ENCODE measurements at regions not wholly inside any gene's neighbourhood (a gene's known extent, or its start where the extent isn't known, plus 50 kb on each side); places are given as distances from the start of the nearest gene placed in this dataset.

DNA sequence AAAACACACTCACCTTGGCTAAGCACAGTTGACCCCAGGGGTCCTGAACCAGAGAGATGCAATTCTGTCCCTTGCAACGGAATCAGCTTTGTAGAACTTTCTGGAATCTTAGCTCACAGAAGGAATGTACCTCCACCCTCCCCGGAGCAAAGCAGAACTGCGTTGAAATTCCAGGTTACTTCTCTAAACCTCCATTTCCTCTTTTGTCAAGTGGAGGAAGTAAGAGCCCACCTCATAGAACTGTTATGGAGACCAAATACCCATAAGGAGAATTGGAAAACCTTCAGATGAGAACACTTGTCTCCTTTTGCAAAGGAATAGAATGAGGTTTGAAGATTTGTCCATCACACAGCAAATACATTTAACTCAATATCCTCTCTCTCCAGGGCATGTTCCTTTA lies 86.6 kb upstream of the RBBP6 start:
- no peaks in the 10 kb centered on the region for H3K9me3 Mint-ChIP-seq (ENCODE audit: insufficient read depth)
- no peaks in the 10 kb centered on the region for H3K4me1 Mint-ChIP-seq
- no peak for TF ChIP-seq EZH2 (IDR thresholded peaks at IDR 0.05; ENCODE audit: borderline replicate concordance, insufficient read depth, low read depth, low read length, poor library complexity, severe bottlenecking)
- TF ChIP-seq, protein P1, sequence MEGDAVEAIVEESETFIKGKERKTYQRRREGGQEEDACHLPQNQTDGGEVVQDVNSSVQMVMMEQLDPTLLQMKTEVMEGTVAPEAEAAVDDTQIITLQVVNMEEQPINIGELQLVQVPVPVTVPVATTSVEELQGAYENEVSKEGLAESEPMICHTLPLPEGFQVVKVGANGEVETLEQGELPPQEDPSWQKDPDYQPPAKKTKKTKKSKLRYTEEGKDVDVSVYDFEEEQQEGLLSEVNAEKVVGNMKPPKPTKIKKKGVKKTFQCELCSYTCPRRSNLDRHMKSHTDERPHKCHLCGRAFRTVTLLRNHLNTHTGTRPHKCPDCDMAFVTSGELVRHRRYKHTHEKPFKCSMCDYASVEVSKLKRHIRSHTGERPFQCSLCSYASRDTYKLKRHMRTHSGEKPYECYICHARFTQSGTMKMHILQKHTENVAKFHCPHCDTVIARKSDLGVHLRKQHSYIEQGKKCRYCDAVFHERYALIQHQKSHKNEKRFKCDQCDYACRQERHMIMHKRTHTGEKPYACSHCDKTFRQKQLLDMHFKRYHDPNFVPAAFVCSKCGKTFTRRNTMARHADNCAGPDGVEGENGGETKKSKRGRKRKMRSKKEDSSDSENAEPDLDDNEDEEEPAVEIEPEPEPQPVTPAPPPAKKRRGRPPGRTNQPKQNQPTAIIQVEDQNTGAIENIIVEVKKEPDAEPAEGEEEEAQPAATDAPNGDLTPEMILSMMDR (IDR thresholded peaks at IDR 0.05) = no peak
- Histone ChIP-seq H3K27ac (ENCODE audit: low read length in 2 of 2) (no peak overlapping the region), H3K9ac (ENCODE audit: low read length) (no peak overlapping the region), H3K4me2 (replicated peaks; ENCODE audit: low read depth, low read length, poor library complexity, severe bottlenecking) (no peak overlapping the region), H3K4me3 (ENCODE audit: control extremely low read depth in 1 of 5, extremely low read depth in 1 of 5, insufficient read depth in 1 of 5, low read depth in 2 of 5, low read length in 4 of 5) (no peak overlapping the region), H3K79me2 (ENCODE audit: control insufficient read depth, insufficient read depth, low read length) (no peaks in the 10 kb centered on the region), H3K9me3 (ENCODE audit: control extremely low read depth in 1 of 3, control insufficient read depth in 2 of 3, insufficient read depth in 1 of 3, low read length in 2 of 3) (no peaks in the 10 kb centered on the region), H3K4me1 (ENCODE audit: control insufficient read depth in 2 of 2, insufficient read depth in 2 of 2, low read length in 2 of 2) (no peaks in the 10 kb centered on the region), H2AFZ (ENCODE audit: insufficient read depth, low read depth, low read length, poor library complexity, severe bottlenecking) (no peak overlapping the region), H4K20me1 (ENCODE audit: control insufficient read depth, insufficient read depth, low read length, poor library complexity, severe bottlenecking) (no peaks in the 10 kb centered on the region), H3K36me3 (replicated peaks in 1 of 2; ENCODE audit: control extremely low read depth in 1 of 2, control insufficient read depth in 1 of 2, extremely low read depth in 1 of 2, insufficient read depth in 2 of 2, low read length in 1 of 2) (no peaks in the 10 kb centered on the region), H3K27me3 (replicated peaks in 1 of 4; ENCODE audit: control extremely low read depth in 1 of 4, control insufficient read depth in 3 of 4, insufficient read depth in 4 of 4, low read length in 3 of 4) (peaks cover 0 to 3% (median 1%) of the 10 kb centered on the region in 4 experiments)
- ATAC-seq (ENCODE audit: low read depth) = no peak
- H3K27ac Mint-ChIP-seq = no peak overlapping the region
- intact Hi-C loops (cut with micrococcal nuclease) = no loop called here
- H3K4me3 Mint-ChIP-seq = no peak overlapping the region
- ChIA-PET POLR2A (no interaction called here), CTCF (no interaction called here)
- peaks cover 14% of the 10 kb centered on the region for H3K27me3 Mint-ChIP-seq
- 85% methylated on average over 1 of the region's 3 CpGs for WGBS (ENCODE audit: insufficient coverage)
- DNase-seq = no peak

DNA sequence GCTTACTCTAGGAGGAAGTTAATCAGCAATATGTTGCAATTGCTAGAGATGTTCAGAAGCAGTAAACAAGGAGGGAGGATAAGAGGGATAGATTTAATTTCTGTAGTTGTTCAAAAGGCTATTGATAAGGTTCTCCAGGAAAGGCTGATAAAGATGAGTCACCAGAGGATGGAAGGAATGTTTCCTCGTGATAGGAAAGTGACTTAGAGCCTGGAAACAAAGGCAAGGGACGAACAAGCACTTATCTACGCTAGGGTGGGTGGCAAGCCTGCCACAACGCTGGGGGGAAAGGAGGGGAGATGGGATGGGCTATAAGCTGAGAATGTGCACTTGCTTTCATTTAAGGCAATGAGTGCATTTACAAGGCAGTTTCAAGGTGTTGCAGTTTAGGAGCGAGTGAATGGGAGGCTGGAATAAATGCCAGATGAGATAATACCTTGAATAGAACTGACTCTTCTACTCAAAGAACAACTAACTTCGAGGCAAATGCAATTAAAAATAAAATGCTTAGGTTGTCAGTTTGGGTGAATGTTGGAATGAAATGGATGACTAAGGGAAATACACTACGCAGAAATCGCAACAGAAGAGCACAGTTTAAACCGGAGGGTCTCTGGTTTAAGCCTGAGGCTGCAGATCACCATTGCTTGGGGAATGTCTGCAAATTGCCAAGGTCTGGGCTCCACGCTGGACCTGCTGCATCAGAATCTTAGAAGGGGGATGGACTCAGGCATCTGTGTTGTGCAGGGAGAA lies 76.0 kb upstream of the RBBP6 start:
- POLR2A ChIA-PET = no interaction called here
- no peak overlapping the region for H2AFZ ChIP-seq (ENCODE audit: insufficient read depth, low read depth, low read length, poor library complexity, severe bottlenecking)
- H3K4me3 Mint-ChIP-seq = no peak overlapping the region
- peaks cover 9% of the 10 kb centered on the region for H3K9me3 Mint-ChIP-seq (ENCODE audit: insufficient read depth)
- no peaks in the 10 kb centered on the region for H3K4me1 ChIP-seq (ENCODE audit: control insufficient read depth in 2 of 2, insufficient read depth in 2 of 2, low read length in 2 of 2)
- H3K4me2 ChIP-seq (replicated peaks; ENCODE audit: low read depth, low read length, poor library complexity, severe bottlenecking) = no peak overlapping the region
- DNase-seq (no peak), ATAC-seq (ENCODE audit: low read depth) (no peak)
- H3K27me3 ChIP-seq (replicated peaks in 1 of 4; ENCODE audit: control extremely low read depth in 1 of 4, control insufficient read depth in 3 of 4, insufficient read depth in 4 of 4, low read length in 3 of 4) = peaks cover 0 to 4% (median 1%) of the 10 kb centered on the region in 4 experiments
- no peak overlapping the region for H3K27ac Mint-ChIP-seq
- H3K79me2 ChIP-seq (ENCODE audit: control insufficient read depth, insufficient read depth, low read length) = no peaks in the 10 kb centered on the region
- H3K9ac ChIP-seq (ENCODE audit: low read length) = no peak overlapping the region
- no peaks in the 10 kb centered on the region for H4K20me1 ChIP-seq (ENCODE audit: control insufficient read depth, insufficient read depth, low read length, poor library complexity, severe bottlenecking)
- no peak overlapping the region for H3K27ac ChIP-seq (ENCODE audit: low read length in 2 of 2)
- no peaks in the 10 kb centered on the region for H3K4me1 Mint-ChIP-seq
- CTCF ChIA-PET = no interaction called here
- intact Hi-C loops (cut with micrococcal nuclease) = no loop called here
- peaks cover 0 to 4% (median 4%) of the 10 kb centered on the region in 3 donors for H3K9me3 ChIP-seq (ENCODE audit: control extremely low read depth in 1 of 3, control insufficient read depth in 2 of 3, insufficient read depth in 1 of 3, low read length in 2 of 3)
- 60% methylated on average over 8 of the region's 10 CpGs for WGBS (ENCODE audit: insufficient coverage)
- TF ChIP-seq, protein P1 (IDR thresholded peaks at IDR 0.05) = no peak
- no peaks in the 10 kb centered on the region for H3K36me3 ChIP-seq (replicated peaks in 1 of 2; ENCODE audit: control extremely low read depth in 1 of 2, control insufficient read depth in 1 of 2, extremely low read depth in 1 of 2, insufficient read depth in 2 of 2, low read length in 1 of 2)
- H3K27me3 Mint-ChIP-seq = peaks cover 26% of the 10 kb centered on the region
- H3K4me3 ChIP-seq (ENCODE audit: control extremely low read depth in 1 of 5, extremely low read depth in 1 of 5, insufficient read depth in 1 of 5, low read depth in 2 of 5, low read length in 4 of 5) = no peak overlapping the region
